CD4-positive, CD25-positive, alpha-beta regulatory T cell (primary cell): ENCODE measurements at regions not wholly inside any gene's neighbourhood (a gene's known extent, or its start where the extent isn't known, plus 50 kb on each side); places are given as distances from the start of the nearest gene placed in this dataset.
"Not testable (repeated sequence)": the region's sequence is repeated elsewhere in the genome, so short reads cannot be mapped to it uniquely, and the experiment has no call there.

Experiments used
- ATAC-seq, 2 donors: fragments of 150-1000 bp; cut with Tn5 transposase; one replicate each; pipeline ENCODE4 v1.10.0; 2021; ENCODE audit warnings: low read depth in 2 of 2, moderate number of reproducible peaks in 2 of 2, moderate library complexity in 1 of 2
- DNase-seq, 3 donors: peaks; one replicate each; pipeline versions ENCODE4 v3.0.0 to v3.0.0-alpha.2; 2012 to 2022; ENCODE audit warnings: mixed read lengths in 1 of 3
- H3K27ac ChIP-seq: one replicate; pipeline ENCODE4 v1.7.0; 2013; ENCODE audit warnings: mild to moderate bottlenecking, low read length; ENCODE audit not compliant: insufficient read depth, poor library complexity, severe bottlenecking
- H3K27me3 ChIP-seq: one replicate; pipeline ENCODE4 v1.7.0; 2013; ENCODE audit warnings: low read length; ENCODE audit not compliant: control insufficient read depth, insufficient read depth
- H3K36me3 ChIP-seq: one replicate; pipeline ENCODE4 v1.7.0; 2013; ENCODE audit warnings: mild to moderate bottlenecking, low read length, moderate library complexity; ENCODE audit not compliant: control insufficient read depth, insufficient read depth
- H3K4me1 ChIP-seq: 2 replicates; pipeline ENCODE4 v1.7.0; 2013; ENCODE audit warnings: mild to moderate bottlenecking, low read length; ENCODE audit not compliant: insufficient read depth, control insufficient read depth, poor library complexity, severe bottlenecking
- H3K4me3 ChIP-seq: one replicate; pipeline ENCODE4 v1.7.0; 2013; ENCODE audit warnings: low read depth, mild to moderate bottlenecking, low read length, moderate library complexity
- H3K9me3 ChIP-seq, 2 experiments: 1 replicate in 1 of 2; 2 replicates in 1 of 2; pipeline ENCODE4 v1.7.0; 2013; ENCODE audit warnings: low read length in 2 of 2, mild to moderate bottlenecking in 1 of 2, moderate library complexity in 1 of 2; ENCODE audit not compliant: control insufficient read depth in 2 of 2
- H3K27ac Mint-ChIP-seq, 3 donors: one replicate each; pipeline ENCODE4 v1.8.0; 2020 to 2022; ENCODE audit warnings: mild to moderate bottlenecking in 3 of 3, mixed read lengths in 3 of 3, moderate library complexity in 2 of 3
- H3K27me3 Mint-ChIP-seq: one replicate; pipeline ENCODE4 v1.8.0; 2022; ENCODE audit warnings: mild to moderate bottlenecking, mixed read lengths
- H3K36me3 Mint-ChIP-seq: one replicate; pipeline ENCODE4 v1.8.0; 2020; ENCODE audit warnings: mixed read lengths
- H3K4me1 Mint-ChIP-seq, 4 donors: one replicate each; pipeline ENCODE4 v1.8.0; 2020 to 2022; ENCODE audit warnings: mixed read lengths in 4 of 4, mild to moderate bottlenecking in 1 of 4
- H3K4me3 Mint-ChIP-seq, 4 donors: one replicate each; pipeline ENCODE4 v1.8.0; 2020 to 2022; ENCODE audit warnings: mild to moderate bottlenecking in 4 of 4, mixed read lengths in 4 of 4, moderate library complexity in 3 of 4
- H3K9me3 Mint-ChIP-seq, 7 donors: one replicate each; pipeline ENCODE4 v1.8.0; 2020 to 2022; ENCODE audit warnings: mixed read lengths in 7 of 7, mild to moderate bottlenecking in 3 of 7, moderate library complexity in 2 of 7

- not testable (repeated sequence) for H3K36me3 ChIP-seq, H3K4me1 Mint-ChIP-seq, H3K9me3 ChIP-seq, H3K27me3 Mint-ChIP-seq, ATAC-seq, H3K4me1 ChIP-seq, DNase-seq, H3K27me3 ChIP-seq, H3K27ac ChIP-seq, H3K4me3 Mint-ChIP-seq, H3K9me3 Mint-ChIP-seq, H3K36me3 Mint-ChIP-seq, H3K27ac Mint-ChIP-seq, H3K4me3 ChIP-seq
Observed at GRCh38 chr1:144516172-144516571, 54.7 kb upstream of the NBPF15 start.

- H3K4me3 ChIP-seq, H3K9me3 Mint-ChIP-seq, H3K4me1 ChIP-seq, H3K36me3 Mint-ChIP-seq, H3K9me3 ChIP-seq, DNase-seq, H3K36me3 ChIP-seq, H3K27ac ChIP-seq, H3K27me3 ChIP-seq, H3K27ac Mint-ChIP-seq, H3K4me3 Mint-ChIP-seq, ATAC-seq, H3K4me1 Mint-ChIP-seq, H3K27me3 Mint-ChIP-seq: not testable (repeated sequence)
Observed at GRCh38 chr1:144516906-144517305, 55.4 kb upstream of the NBPF15 start.

GRCh38 chr1:144518439-144518838, 57.0 kb upstream of the NBPF15 start:
- H3K36me3 ChIP-seq, ATAC-seq, DNase-seq, H3K4me3 Mint-ChIP-seq, H3K4me1 ChIP-seq, H3K4me1 Mint-ChIP-seq, H3K36me3 Mint-ChIP-seq, H3K4me3 ChIP-seq, H3K27ac ChIP-seq, H3K27me3 Mint-ChIP-seq, H3K9me3 Mint-ChIP-seq, H3K27me3 ChIP-seq, H3K9me3 ChIP-seq: not testable (repeated sequence)
- H3K27ac Mint-ChIP-seq: peak overlapping the region in 2 of 3 donors; percentile 76 to 93

- H3K27ac Mint-ChIP-seq: peak overlapping the region in 2 of 3 donors; percentile 51 to 56
- not testable (repeated sequence) for H3K4me3 ChIP-seq, H3K4me1 ChIP-seq, H3K9me3 Mint-ChIP-seq, H3K9me3 ChIP-seq, H3K36me3 ChIP-seq, H3K4me3 Mint-ChIP-seq, H3K27ac ChIP-seq, ATAC-seq, DNase-seq, H3K27me3 Mint-ChIP-seq, H3K36me3 Mint-ChIP-seq, H3K27me3 ChIP-seq
- peaks cover 0 to 16% (median 7%) of the 10 kb centered on the region in 4 donors for H3K4me1 Mint-ChIP-seq
Observed at GRCh38 chr1:144519528-144520189, 58.2 kb upstream of the NBPF15 start.

DNA sequence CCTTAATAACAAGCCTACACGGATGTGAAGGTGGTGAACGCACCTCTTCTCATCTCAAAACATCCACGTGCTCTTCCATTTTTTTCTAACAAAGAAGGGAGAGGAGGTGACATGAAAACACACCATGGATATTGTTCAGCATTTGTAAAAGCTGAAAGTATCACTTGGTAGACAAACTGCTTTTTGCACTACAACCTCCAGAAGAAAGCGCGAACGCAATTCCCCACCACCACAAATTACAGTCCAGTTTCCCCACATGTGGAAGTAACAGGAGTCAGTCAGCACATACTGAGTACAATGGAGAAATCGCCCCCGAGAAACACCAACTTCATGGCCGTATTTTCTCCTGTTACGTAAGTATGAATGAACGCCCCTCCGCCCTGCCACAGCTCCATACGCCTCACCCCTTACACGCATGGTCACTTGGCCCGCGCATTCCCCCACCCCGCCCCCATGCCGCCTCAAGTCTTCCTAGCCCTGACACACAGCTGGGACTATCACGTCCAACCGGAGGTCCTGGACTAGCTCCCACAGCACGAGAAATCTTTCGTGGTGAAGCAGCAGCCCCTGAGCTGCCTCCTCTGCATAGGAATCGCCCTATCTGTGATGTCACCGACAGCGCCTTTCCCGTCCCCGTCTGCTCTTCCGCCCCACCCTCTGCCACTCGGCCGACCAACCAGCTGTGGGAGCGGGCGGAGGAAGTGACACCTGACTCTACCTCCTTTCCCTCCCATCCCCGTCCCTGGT, 62.4 kb upstream of the NBPF15 start:
- not testable (repeated sequence) for H3K9me3 Mint-ChIP-seq, H3K27me3 Mint-ChIP-seq, H3K4me1 ChIP-seq, H3K36me3 ChIP-seq, H3K4me3 ChIP-seq, H3K27me3 ChIP-seq, H3K36me3 Mint-ChIP-seq, H3K9me3 ChIP-seq
- Mint-ChIP-seq H3K4me3 (peak overlapping the region; percentile 87 to 93 (median 90)), H3K4me1 (peaks cover 0 to 11% (median 7%) of the 10 kb centered on the region in 4 donors), H3K27ac (peak overlapping the region; percentile 99 to 100 (median 99))
- ATAC-seq (peak; percentile 85 to 86), DNase-seq (peak; percentile 66 to 74 (median 68))
- peak overlapping the region; percentile 82 for H3K27ac ChIP-seq

DNA sequence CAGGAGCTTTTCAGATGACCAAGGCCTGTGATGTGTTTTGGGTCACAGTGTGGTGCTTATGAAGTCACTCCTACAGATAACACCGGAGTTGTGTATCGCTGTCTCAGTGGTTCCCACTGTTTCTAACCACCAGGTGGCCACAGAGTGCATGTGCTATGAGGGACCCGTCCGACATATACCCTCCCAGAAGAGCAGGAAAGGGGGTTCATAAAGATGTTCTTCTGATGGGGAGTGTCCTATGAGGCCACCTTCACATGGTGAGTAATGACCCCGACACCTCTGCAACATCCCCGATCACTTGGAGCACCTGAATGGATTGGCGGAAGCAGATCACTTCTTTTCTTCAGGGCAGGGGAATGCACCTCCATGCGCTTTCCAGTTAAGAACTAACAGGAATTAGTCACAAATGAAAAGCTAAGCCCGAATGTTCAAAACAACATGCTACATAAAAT, 60.5 kb upstream of the PPIAL4F start:
- DNase-seq: peak in 1 of 3 donors; percentile 38
- H3K4me3 ChIP-seq, H3K27me3 ChIP-seq, H3K36me3 ChIP-seq, H3K4me1 ChIP-seq, H3K27me3 Mint-ChIP-seq, H3K36me3 Mint-ChIP-seq, H3K9me3 ChIP-seq, H3K9me3 Mint-ChIP-seq: not testable (repeated sequence)
- Mint-ChIP-seq H3K27ac (peak overlapping the region; percentile 93 to 96 (median 93)), H3K4me1 (peaks cover 0 to 25% (median 13%) of the 10 kb centered on the region in 4 donors), H3K4me3 (peak overlapping the region in 3 of 4 donors; percentile 17 to 74 (median 52))
- ATAC-seq: peak; percentile 49 to 54
- H3K27ac ChIP-seq: peak overlapping the region; percentile 14

- H3K27me3 Mint-ChIP-seq, DNase-seq, H3K9me3 ChIP-seq, H3K36me3 ChIP-seq, H3K36me3 Mint-ChIP-seq, ATAC-seq, H3K9me3 Mint-ChIP-seq, H3K27me3 ChIP-seq, H3K4me1 ChIP-seq, H3K27ac ChIP-seq, H3K4me3 ChIP-seq: not testable (repeated sequence)
- Mint-ChIP-seq H3K4me1 (peaks cover 0 to 25% (median 13%) of the 10 kb centered on the region in 4 donors), H3K27ac (peak overlapping the region; percentile 44 to 96 (median 57)), H3K4me3 (peak overlapping the region in 1 of 4 donors; percentile 26)
Observed at GRCh38 chr1:144533480-144533879, 59.2 kb upstream of the PPIAL4F start.

DNA sequence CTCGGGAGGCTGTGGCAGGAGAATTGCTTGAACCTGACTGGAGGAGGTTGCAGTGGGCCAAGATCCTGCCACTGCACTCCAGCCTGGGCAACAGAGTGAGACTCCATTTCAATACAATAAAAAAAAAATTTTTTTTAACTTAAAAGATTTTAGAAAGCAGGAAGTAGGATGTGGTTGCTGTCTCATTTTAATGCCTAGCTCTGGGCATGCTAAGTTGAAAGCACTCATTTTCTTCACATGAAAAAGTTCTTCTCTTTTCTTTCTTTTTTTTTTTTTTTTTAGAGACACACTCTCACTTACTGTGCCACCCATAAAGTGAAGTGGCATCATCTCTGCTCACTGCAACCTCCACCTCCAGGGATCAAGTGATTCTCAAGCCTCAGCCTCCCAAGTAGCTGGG, 58.4 kb upstream of the PPIAL4F start:
- H3K27ac Mint-ChIP-seq: peak overlapping the region in 1 of 3 donors; percentile 82
- H3K4me3 ChIP-seq, H3K9me3 Mint-ChIP-seq, H3K9me3 ChIP-seq, H3K36me3 ChIP-seq, H3K4me1 ChIP-seq, H3K27me3 Mint-ChIP-seq, H3K27me3 ChIP-seq, H3K36me3 Mint-ChIP-seq, H3K27ac ChIP-seq: not testable (repeated sequence)
- ATAC-seq (peak; percentile 82 to 91), DNase-seq (peak in 2 of 3 donors; percentile 33 to 64)
- peak overlapping the region in 3 of 4 donors; percentile 56 to 66 (median 61) for H3K4me3 Mint-ChIP-seq
- peaks cover 0 to 25% (median 13%) of the 10 kb centered on the region in 4 donors for H3K4me1 Mint-ChIP-seq
